GM19035 (cell line): ENCODE measurements at regions not wholly inside any gene's neighbourhood (a gene's known extent, or its start where the extent isn't known, plus 50 kb on each side); places are given as distances from the start of the nearest gene placed in this dataset.

ENCODE experiments used
- ATAC-seq: cut with Tn5 transposase; IDR thresholded peaks from one replicate; pipeline ENCODE4 v1.9.1; 2021; ENCODE audit not compliant: unreplicated experiment

GRCh38 chr3:70582803-70583202 lies 270.4 kb upstream of the MDFIC2 start:
- ATAC-seq = no peak

- no peak for ATAC-seq
These were observed 267.6 kb upstream of the MDFIC2 start for GRCh38 chr3:70580021-70580420.

- ATAC-seq = no peak
These were observed 259.3 kb upstream of the MDFIC2 start for GRCh38 chr3:70571696-70572095.

- no peak for ATAC-seq
These were observed 258.1 kb upstream of the MDFIC2 start for GRCh38 chr3:70570584-70570983.

- ATAC-seq = no peak
These were observed 256.2 kb upstream of the MDFIC2 start for GRCh38 chr3:70568626-70569025.

GRCh38 chr3:70565861-70566260 lies 253.4 kb upstream of the MDFIC2 start:
- no peak for ATAC-seq

GRCh38 chr3:70564552-70564951 lies 252.1 kb upstream of the MDFIC2 start:
- no peak for ATAC-seq

- ATAC-seq = no peak
These were observed 249.4 kb upstream of the MDFIC2 start for GRCh38 chr3:70561796-70562195.

GRCh38 chr3:70558956-70559355 lies 246.5 kb upstream of the MDFIC2 start:
- ATAC-seq = no peak

- no peak for ATAC-seq
These were observed 245.5 kb upstream of the MDFIC2 start for GRCh38 chr3:70557976-70558375.

GRCh38 chr3:70556056-70556455 lies 243.6 kb upstream of the MDFIC2 start:
- no peak for ATAC-seq

GRCh38 chr3:70554170-70554569 lies 241.7 kb upstream of the MDFIC2 start:
- no peak for ATAC-seq

- peak; percentile 82 for ATAC-seq
These were observed 238.4 kb upstream of the MDFIC2 start for GRCh38 chr3:70550723-70551319.

- ATAC-seq = no peak
These were observed 234.2 kb upstream of the MDFIC2 start for GRCh38 chr3:70546679-70547078.

- no peak for ATAC-seq
These were observed 231.1 kb upstream of the MDFIC2 start for GRCh38 chr3:70543493-70543892.

GRCh38 chr3:70539908-70540307 lies 227.5 kb upstream of the MDFIC2 start:
- ATAC-seq = no peak

- no peak for ATAC-seq
These were observed 220.4 kb upstream of the MDFIC2 start for GRCh38 chr3:70532806-70533205.

- ATAC-seq = no peak
These were observed 219.5 kb upstream of the MDFIC2 start for GRCh38 chr3:70531838-70532489.

GRCh38 chr3:70531063-70531657 lies 218.7 kb upstream of the MDFIC2 start:
- ATAC-seq = no peak

GRCh38 chr3:70530626-70531025 lies 218.2 kb upstream of the MDFIC2 start:
- no peak for ATAC-seq

- no peak for ATAC-seq
These were observed 214.6 kb upstream of the MDFIC2 start for GRCh38 chr3:70527026-70527425.

- no peak for ATAC-seq
These were observed 207.6 kb upstream of the MDFIC2 start for GRCh38 chr3:70519913-70520659.
